ENCODE measurements at regions not wholly inside any gene's neighbourhood (a gene's known extent, or its start where the extent isn't known, plus 50 kb on each side); places are given as distances from the start of the nearest gene placed in this dataset.

GRCh38 chr14:97554597-97554996 is 757.4 kb downstream of the VRK1 start (continued):
- TF ChIP-seq USF1 (CRISPR knock-in tag; IDR thresholded peaks at IDR 0.05) (no peak), ZBTB21 (CRISPR knock-in tag; IDR thresholded peaks at IDR 0.05; ENCODE audit: borderline replicate concordance) (no peak), GTF2I (CRISPR knock-in tag; conservative IDR thresholded peaks at IDR 0.05) (no peak), ZNF532 (CRISPR knock-in tag; IDR thresholded peaks at IDR 0.05; ENCODE audit: borderline replicate concordance) (no peak)

- Mint-ChIP-seq H3K36me3 (peaks cover 11% of the 10 kb centered on the region), H3K4me1 (no peaks in the 10 kb centered on the region), H3K9me3 (peaks cover 32% of the 10 kb centered on the region), H3K27me3 (ENCODE audit: low read depth) (peaks cover 5% of the 10 kb centered on the region; the same call in 1 of the 2 replicates), H3K4me3 (no peak overlapping the region), H3K27ac (no peak overlapping the region)
- ChIA-PET CTCF (no interaction called here), POLR2A (no interaction called here)
- DNase-seq (ENCODE audit: low spot score) (no peak), ATAC-seq (no peak)
- TF ChIP-seq NR3C1 (CRISPR knock-in tag; conservative IDR thresholded peaks at IDR 0.05; ENCODE audit: low read depth) (no peak), ATF3 (CRISPR knock-in tag; conservative IDR thresholded peaks at IDR 0.05) (no peak), CREM (CRISPR knock-in tag; IDR thresholded peaks at IDR 0.05) (no peak), AFF4 (CRISPR knock-in tag; IDR thresholded peaks at IDR 0.05; ENCODE audit: borderline replicate concordance) (no peak), ERG (CRISPR knock-in tag; IDR thresholded peaks at IDR 0.05) (no peak), RELA (CRISPR knock-in tag; IDR thresholded peaks at IDR 0.05; ENCODE audit: borderline replicate concordance) (no peak), E2F5 (CRISPR knock-in tag; IDR thresholded peaks at IDR 0.05) (no peak), ATF2 (CRISPR knock-in tag; IDR thresholded peaks at IDR 0.05; ENCODE audit: borderline replicate concordance, low read depth) (no peak), USF2 (CRISPR knock-in tag; IDR thresholded peaks at IDR 0.05) (no peak), E2F4 (CRISPR knock-in tag; IDR thresholded peaks at IDR 0.05; ENCODE audit: borderline replicate concordance, low read depth) (no peak), MAX (CRISPR knock-in tag; IDR thresholded peaks at IDR 0.05) (no peak), SP1 (CRISPR knock-in tag; conservative IDR thresholded peaks at IDR 0.05) (no peak), NFATC4 (CRISPR knock-in tag; IDR thresholded peaks at IDR 0.05) (no peak), ELF4 (CRISPR knock-in tag; IDR thresholded peaks at IDR 0.05; ENCODE audit: low read depth) (no peak)
Measured at GRCh38 chr14:97564334-97564733, 767.2 kb downstream of the VRK1 start.

All from WTC11 (cell line).